Spleen (tissue), 11 donors: ENCODE measurements at regions not wholly inside any gene's neighbourhood (a gene's known extent, or its start where the extent isn't known, plus 50 kb on each side); places are given as distances from the start of the nearest gene placed in this dataset.

Source experiments
- DNase-seq: peaks from one replicate; pipeline ENCODE4 v3.0.0-alpha.2; 2020
- H3K27ac ChIP-seq, 8 donors: fragments of 200-600 bp; sonication (generic) in 7 of 8; 1 replicate in 4 of 8; 2 replicates in 4 of 8; pipeline versions ENCODE4 v1.5.0 to v1.8.0; 2016 to 2021; ENCODE audit warnings: inconsistent platforms in 4 of 8, mild to moderate bottlenecking in 4 of 8, moderate library complexity in 1 of 8
- H3K27me3 ChIP-seq, 7 donors: fragments of 200-600 bp; sonication (generic) in 6 of 7; replicated peaks in 1 of 7; 1 replicate in 4 of 7; 2 replicates in 3 of 7; pipeline versions ENCODE4 v1.5.0 to v1.8.0; 2016 to 2021; ENCODE audit warnings: inconsistent platforms in 3 of 7, mild to moderate bottlenecking in 1 of 7
- H3K36me3 ChIP-seq, 6 donors: fragments of 200-600 bp; sonication (generic) in 5 of 6; 1 replicate in 4 of 6; 2 replicates in 2 of 6; pipeline versions ENCODE4 v1.5.0 to v1.8.0; 2016 to 2021; ENCODE audit warnings: inconsistent platforms in 2 of 6
- H3K4me1 ChIP-seq, 6 donors: fragments of 200-600 bp; sonication (generic) in 5 of 6; 1 replicate in 3 of 6; 2 replicates in 3 of 6; pipeline versions ENCODE4 v1.5.0 to v1.8.0; 2016 to 2021; ENCODE audit warnings: inconsistent platforms in 3 of 6
- H3K4me3 ChIP-seq, 8 donors: fragments of 200-600 bp; sonication (generic) in 7 of 8; 1 replicate in 4 of 8; 2 replicates in 4 of 8; pipeline versions ENCODE4 v1.5.0 to v1.8.0; 2016 to 2021; ENCODE audit warnings: inconsistent platforms in 4 of 8, mild to moderate bottlenecking in 4 of 8, moderate library complexity in 2 of 8
- H3K9me3 ChIP-seq, 8 donors: fragments of 200-600 bp; sonication (generic) in 7 of 8; 1 replicate in 4 of 8; 2 replicates in 4 of 8; pipeline versions ENCODE4 v1.5.0 to v1.8.0; 2016 to 2021; ENCODE audit warnings: inconsistent platforms in 4 of 8
- POLR2A ChIP-seq, 3 donors: fragments of 450-650 bp; IDR thresholded peaks; one replicate each; pipeline ENCODE4 v1.5.1; 2017; ENCODE audit warnings: antibody characterized with exemption in 3 of 3, mild to moderate bottlenecking in 1 of 3
- POLR2AphosphoS5 ChIP-seq, 3 donors: sonication (generic); formaldehyde crosslinking; IDR thresholded peaks; one replicate each; pipeline ENCODE4 v1.5.1; 2017; ENCODE audit warnings: antibody characterized with exemption in 3 of 3
- WGBS, 5 donors: extraction: QIAGEN DNeasy Blood & Tissue Kit in 3 of 5; methylation state at CpG; one replicate each; pipeline versions ENCODE4 v1.1.5 to v1.1.7; 2013 to 2018; 5-methylcytosine and 5-hydroxymethylcytosine counted together
- intact Hi-C: fragments of 100-400 bp; cut with DNase I; formaldehyde crosslinking; loops from one replicate; pipeline ENCODE4 v1.15.0; 2023; ENCODE audit warnings: low total_unique reads
- small RNA-seq, 4 donors: library from RNA; depleted of rRNA; stranded (forward); fragments of <200 nt; gene quantifications; one replicate each; pipeline ENCODE3, GENCODE V24; 2016
- TF ChIP-seq, protein P1 (sequence below), 11 experiments: fragments of 200-600 bp in 7 of 11; fragments of 450-650 bp in 4 of 11; sonication (generic) in 4 of 11; IDR thresholded peaks in 8 of 11; conservative IDR thresholded peaks in 3 of 11; 1 replicate in 7 of 11; 2 replicates in 4 of 11; pipeline versions ENCODE4 v1.4.0 to v1.8.0; 2016 to 2021; ENCODE audit warnings: antibody characterized with exemption in 11 of 11, inconsistent platforms in 4 of 11, mild to moderate bottlenecking in 1 of 11
- donor health status: healthy with polysubstance abuse.
- donor health status: DM: no; HTN: no; CAD: no; lungs with moderate emphysema.
- donor health status: DM: no; HTN: no; CAD: no.
- donor health status: Bipolar disorder and iron deficiency.
- donor health status: healthy.
- donor health status: DM: no; HTN: no; CAD: no.
- donor health status: DM: yes; HTN: yes; CAD: no.

DNA sequence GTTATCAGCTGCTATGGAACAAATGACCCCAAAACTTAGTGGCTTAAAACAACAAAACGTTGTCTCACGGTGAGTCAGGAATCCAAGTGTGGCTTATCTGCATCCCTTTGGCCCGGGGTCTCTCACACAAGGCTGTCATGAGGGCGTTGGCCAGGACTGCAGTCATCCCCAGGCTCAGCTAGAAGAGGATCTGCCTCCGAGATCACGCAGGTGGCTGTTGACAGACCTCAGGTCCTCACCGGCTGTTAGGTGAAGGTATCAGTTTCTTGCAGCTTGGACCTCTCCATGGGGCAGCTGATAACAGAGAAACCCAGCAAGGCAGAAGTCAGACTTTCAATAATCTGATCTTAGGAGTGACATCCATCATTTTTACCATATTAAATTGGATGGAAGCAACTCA is 52.7 kb upstream of the SYT6 start:
- intact Hi-C loops, result no loop called here
- TF ChIP-seq, protein P1, sequence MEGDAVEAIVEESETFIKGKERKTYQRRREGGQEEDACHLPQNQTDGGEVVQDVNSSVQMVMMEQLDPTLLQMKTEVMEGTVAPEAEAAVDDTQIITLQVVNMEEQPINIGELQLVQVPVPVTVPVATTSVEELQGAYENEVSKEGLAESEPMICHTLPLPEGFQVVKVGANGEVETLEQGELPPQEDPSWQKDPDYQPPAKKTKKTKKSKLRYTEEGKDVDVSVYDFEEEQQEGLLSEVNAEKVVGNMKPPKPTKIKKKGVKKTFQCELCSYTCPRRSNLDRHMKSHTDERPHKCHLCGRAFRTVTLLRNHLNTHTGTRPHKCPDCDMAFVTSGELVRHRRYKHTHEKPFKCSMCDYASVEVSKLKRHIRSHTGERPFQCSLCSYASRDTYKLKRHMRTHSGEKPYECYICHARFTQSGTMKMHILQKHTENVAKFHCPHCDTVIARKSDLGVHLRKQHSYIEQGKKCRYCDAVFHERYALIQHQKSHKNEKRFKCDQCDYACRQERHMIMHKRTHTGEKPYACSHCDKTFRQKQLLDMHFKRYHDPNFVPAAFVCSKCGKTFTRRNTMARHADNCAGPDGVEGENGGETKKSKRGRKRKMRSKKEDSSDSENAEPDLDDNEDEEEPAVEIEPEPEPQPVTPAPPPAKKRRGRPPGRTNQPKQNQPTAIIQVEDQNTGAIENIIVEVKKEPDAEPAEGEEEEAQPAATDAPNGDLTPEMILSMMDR (IDR thresholded peaks at IDR 0.05 in 8 of 11, conservative IDR thresholded peaks at IDR 0.05 in 3 of 11), result no peak
- TF ChIP-seq POLR2A (IDR thresholded peaks at IDR 0.05) (no peak), POLR2AphosphoS5 (IDR thresholded peaks at IDR 0.05) (no peak)
- Histone ChIP-seq H3K36me3 (no peaks in the 10 kb centered on the region), H3K4me1 (no peaks in the 10 kb centered on the region), H3K4me3 (no peak overlapping the region), H3K27me3 (peaks cover 0 to 65% (median 3%) of the 10 kb centered on the region in 7 donors), H3K27ac (no peak overlapping the region), H3K9me3 (no peaks in the 10 kb centered on the region)
- WGBS, 5 donors, result 62 to 81% (median 73%) methylated on average over 7 of the region's 7 CpGs
- DNase-seq, result no peak

DNA sequence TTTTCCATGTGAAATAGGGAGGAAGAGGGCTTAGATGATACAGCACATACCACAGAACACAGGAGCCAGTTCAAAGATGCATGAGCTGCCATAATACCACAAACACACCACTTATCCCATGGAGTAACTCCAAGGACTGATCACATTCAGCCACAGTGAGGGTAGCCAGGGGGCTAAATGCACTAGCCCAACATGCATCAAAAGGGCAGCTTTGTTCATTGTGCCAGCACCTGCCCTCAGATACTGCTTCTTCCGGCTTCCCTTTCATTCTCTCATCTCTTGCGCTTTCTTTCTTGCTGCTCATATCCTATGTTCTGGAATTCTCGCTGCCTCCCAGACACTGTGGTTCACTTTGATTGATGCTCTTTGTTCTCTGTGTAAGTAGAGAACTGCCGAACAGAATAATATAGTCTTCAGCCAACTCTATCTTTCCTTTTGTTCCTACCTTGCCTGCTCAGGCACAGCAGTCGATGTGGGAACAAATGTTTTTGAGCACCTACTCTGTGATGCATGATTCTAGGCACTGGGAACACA is 50.0 kb upstream of the SYT6 start:
- Histone ChIP-seq H3K27me3 (peaks cover 0 to 42% (median 3%) of the 10 kb centered on the region in 7 donors), H3K4me1 (peaks cover 0 to 3% (median 0%) of the 10 kb centered on the region in 6 donors), H3K27ac (no peak overlapping the region), H3K36me3 (no peaks in the 10 kb centered on the region), H3K4me3 (no peak overlapping the region), H3K9me3 (no peaks in the 10 kb centered on the region)
- no peak for DNase-seq
- WGBS, 5 donors, result 72 to 79% (median 75%) methylated on average over 5 of the region's 5 CpGs
- intact Hi-C loops, result no loop called here
- TF ChIP-seq, protein P1 (IDR thresholded peaks at IDR 0.05 in 8 of 11, conservative IDR thresholded peaks at IDR 0.05 in 3 of 11), result no peak
- TF ChIP-seq POLR2A (IDR thresholded peaks at IDR 0.05), result no peak
- TF ChIP-seq POLR2AphosphoS5 (IDR thresholded peaks at IDR 0.05), result no peak

Small RNA genes in the stretch of these regions (small RNA-seq; reads per million reads assigned to genes)
- 0 reads per million in 4 donors for gene MRPL57P1
